Panc1 (cell line): ENCODE measurements at regions not wholly inside any gene's neighbourhood (a gene's known extent, or its start where the extent isn't known, plus 50 kb on each side); places are given as distances from the start of the nearest gene placed in this dataset.

ENCODE experiments used
- ATAC-seq: fragments of 200-7000 bp; cut with Tn5 transposase; 2 replicates; pipeline ENCODE4 v1.9.1; 2020; ENCODE audit warnings: mild to moderate bottlenecking, moderate library complexity
- BruUV-seq: library from RNA; stranded (reverse); fragments of 400-500 nt; replicated peaks from 2 replicates; lab custom pipeline; 2021; lab: Mats Ljungman, UMichigan
- CTCF ChIA-PET: fragments of 300-600 bp; sonication (Branson Sonifier 250); formaldehyde crosslinking; loops from one replicate; lab custom pipeline; 2022; ENCODE audit warnings: antibody characterized with exemption; lab: Charles Lee
- POLR2A ChIA-PET: fragments of 300-600 bp; sonication (Branson Sonifier 250); formaldehyde crosslinking; loops from one replicate; lab custom pipeline; 2022; ENCODE audit warnings: antibody characterized with exemption; lab: Charles Lee
- DNase-seq: peaks from one replicate; pipeline ENCODE4 v3.0.0-alpha.2; 2010; ENCODE audit warnings: low read depth, low spot score
- H3K27ac ChIP-seq: 2 replicates; pipeline ENCODE4 v1.5.1; 2011; ENCODE audit warnings: mild to moderate bottlenecking, low read length, inconsistent platforms
- H3K27me3 ChIP-seq: fragments of 200-500 bp; sonication (Bioruptor generic); 2 replicates; pipeline ENCODE4 v1.6.0; 2014; ENCODE audit warnings: low read length, inconsistent platforms; ENCODE audit not compliant: control insufficient read depth, insufficient read depth
- H3K36me3 ChIP-seq: fragments of 200-500 bp; sonication (Bioruptor generic); 2 replicates; pipeline ENCODE4 v1.5.1; 2014; ENCODE audit warnings: inconsistent platforms, mild to moderate bottlenecking, low read length, moderate library complexity; ENCODE audit not compliant: control insufficient read depth, insufficient read depth
- H3K4me1 ChIP-seq: 2 replicates; pipeline ENCODE4 v1.5.1; 2011; ENCODE audit warnings: inconsistent platforms, mild to moderate bottlenecking, low read length, moderate library complexity; ENCODE audit not compliant: control insufficient read depth, insufficient read depth
- H3K4me3 ChIP-seq, 2 experiments: 2 replicates each; pipeline ENCODE4 v1.5.1; 2011 to 2012; ENCODE audit warnings: low read depth in 2 of 2, low read length in 2 of 2, mild to moderate bottlenecking in 2 of 2, inconsistent platforms in 1 of 2, moderate library complexity in 1 of 2
- H3K9me3 ChIP-seq: fragments of 200-500 bp; sonication (Bioruptor generic); 2 replicates; pipeline ENCODE4 v1.5.1; 2014; ENCODE audit warnings: low read depth, mild to moderate bottlenecking, inconsistent platforms, low read length, moderate library complexity; ENCODE audit not compliant: control insufficient read depth, insufficient read depth
- CTCF ChIP-seq: fragments of 450-650 bp; IDR thresholded peaks from 2 replicates; pipeline ENCODE4 v1.5.1; 2017; ENCODE audit warnings: mild to moderate bottlenecking
- POLR2AphosphoS5 ChIP-seq: IDR thresholded peaks from 2 replicates; pipeline ENCODE4 v1.6.1; 2012; ENCODE audit warnings: mild to moderate bottlenecking, low read depth, low read length, moderate library complexity
- REST ChIP-seq, 2 experiments: IDR thresholded peaks; 2 replicates each; pipeline ENCODE4 v1.6.1; 2011 to 2012; ENCODE audit warnings: low read depth in 2 of 2, control low read depth in 1 of 2, low read length in 1 of 2, mild to moderate bottlenecking in 1 of 2, moderate library complexity in 1 of 2; ENCODE audit not compliant: insufficient read depth in 1 of 2
- SIN3A ChIP-seq: IDR thresholded peaks from 2 replicates; pipeline ENCODE4 v1.6.1; 2012; ENCODE audit warnings: low read depth, mild to moderate bottlenecking, low read length, moderate library complexity, borderline replicate concordance; ENCODE audit not compliant: insufficient read depth
- TCF7L2 ChIP-seq: IDR thresholded peaks from 2 replicates; pipeline ENCODE4 v1.6.1; 2011; ENCODE audit warnings: mild to moderate bottlenecking, low read depth, low read length, inconsistent platforms
- in situ Hi-C: cut with HindIII; loops from 2 replicates; pipeline ENCODE4 v1.10.0; 2016; ENCODE audit warnings: low sequenced_read_pairs, low pct_unique_long_range_greater_than_20kb
- intact Hi-C: fragments of 100-400 bp; cut with micrococcal nuclease; formaldehyde crosslinking; loops from one replicate; pipeline ENCODE4 v1.10.0; 2022; ENCODE audit not compliant: unreplicated experiment

GRCh38 chr4:3868211-3869173 is 102.3 kb downstream of the ADRA2C start:
- H3K27ac ChIP-seq = no peak overlapping the region
- TF ChIP-seq REST (IDR thresholded peaks at IDR 0.05; ENCODE audit: insufficient read depth in 1 of 2, low read depth in 2 of 2, low read length in 1 of 2) = peak; percentile 83 to 90
- no peak for TF ChIP-seq POLR2AphosphoS5
- TF ChIP-seq TCF7L2 = no peak
- H3K4me1 ChIP-seq = no peaks in the 10 kb centered on the region
- H3K4me3 ChIP-seq = no peak overlapping the region
- DNase-seq (no peak), ATAC-seq (no peak)
- no peaks in the 10 kb centered on the region for H3K36me3 ChIP-seq
- POLR2A ChIA-PET = no interaction called here
- CTCF ChIA-PET = no interaction called here
- in situ Hi-C loops = no loop called here
- BruUV-seq = no TSS peak
- H3K27me3 ChIP-seq = no peaks in the 10 kb centered on the region
- H3K9me3 ChIP-seq = no peaks in the 10 kb centered on the region
- intact Hi-C loops = no loop called here

GRCh38 chr4:3869174-3869572 is 103.0 kb downstream of the ADRA2C start:
- Histone ChIP-seq H3K4me1 (no peaks in the 10 kb centered on the region), H3K9me3 (no peaks in the 10 kb centered on the region), H3K27me3 (no peaks in the 10 kb centered on the region), H3K4me3 (no peak overlapping the region), H3K36me3 (no peaks in the 10 kb centered on the region), H3K27ac (no peak overlapping the region)
- BruUV-seq = no TSS peak
- POLR2A ChIA-PET = no interaction called here
- CTCF ChIA-PET = no interaction called here
- no peak for DNase-seq
- intact Hi-C loops (no loop called here), in situ Hi-C loops (no loop called here)
- no peak for ATAC-seq
- TF ChIP-seq CTCF (no peak), SIN3A (no peak), TCF7L2 (no peak), REST (IDR thresholded peaks at IDR 0.05; ENCODE audit: insufficient read depth in 1 of 2, low read depth in 2 of 2, low read length in 1 of 2) (no peak), POLR2AphosphoS5 (no peak)
